HS-27A (cell line): ENCODE measurements at regions not wholly inside any gene's neighbourhood (a gene's known extent, or its start where the extent isn't known, plus 50 kb on each side); places are given as distances from the start of the nearest gene placed in this dataset.
"Not testable (repeated sequence)": the region's sequence is repeated elsewhere in the genome, so short reads cannot be mapped to it uniquely, and the experiment has no call there.

ENCODE experiments used
- DNase-seq: peaks from one replicate; pipeline ENCODE4 v3.0.0-alpha.2; 2012; ENCODE audit warnings: low read depth, missing footprints

DNA sequence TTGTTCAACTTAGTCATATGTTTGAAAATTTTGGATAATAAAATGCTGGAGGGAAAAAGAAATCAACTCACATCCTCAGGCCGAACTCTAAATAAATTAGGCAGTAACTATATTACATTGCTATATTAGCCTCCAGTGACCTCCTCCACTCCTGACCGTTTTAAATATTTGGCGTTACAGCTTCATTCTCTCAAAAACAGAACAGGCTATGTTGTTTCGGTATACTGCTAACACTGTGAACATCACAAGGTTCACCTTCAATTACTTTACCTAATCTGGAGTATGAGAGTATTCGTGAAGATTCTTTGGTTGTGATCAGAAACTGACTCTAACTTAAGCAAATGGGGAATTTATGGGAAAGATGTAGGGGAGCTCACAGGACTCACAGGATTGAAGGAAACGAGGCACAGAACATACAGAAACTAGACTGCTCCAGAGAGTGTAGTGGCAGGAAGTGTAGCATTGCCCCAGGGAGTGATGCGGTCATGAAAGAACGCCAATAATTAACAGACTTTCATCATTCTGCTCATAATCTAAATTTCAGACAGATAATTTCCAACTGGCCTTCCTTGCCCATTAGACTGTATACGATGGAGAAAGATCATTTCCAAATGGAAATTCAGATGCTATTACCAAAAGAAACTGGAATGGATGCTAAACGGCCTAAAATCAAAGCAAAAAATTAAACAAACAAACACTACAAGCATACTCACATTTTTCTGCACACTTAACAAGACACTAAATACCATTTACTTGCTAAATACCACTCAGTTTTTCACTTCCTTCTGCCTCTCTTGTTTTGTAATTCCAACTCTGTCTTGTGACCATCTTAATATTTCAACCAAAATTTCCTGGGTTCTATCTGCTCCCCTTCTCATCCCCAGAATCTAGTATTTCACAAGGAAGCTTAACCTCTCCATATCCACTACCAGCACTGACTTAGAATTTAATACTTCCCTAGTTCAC lies 110.1 kb upstream of the LPAR1 start:
- no peak for DNase-seq

DNA sequence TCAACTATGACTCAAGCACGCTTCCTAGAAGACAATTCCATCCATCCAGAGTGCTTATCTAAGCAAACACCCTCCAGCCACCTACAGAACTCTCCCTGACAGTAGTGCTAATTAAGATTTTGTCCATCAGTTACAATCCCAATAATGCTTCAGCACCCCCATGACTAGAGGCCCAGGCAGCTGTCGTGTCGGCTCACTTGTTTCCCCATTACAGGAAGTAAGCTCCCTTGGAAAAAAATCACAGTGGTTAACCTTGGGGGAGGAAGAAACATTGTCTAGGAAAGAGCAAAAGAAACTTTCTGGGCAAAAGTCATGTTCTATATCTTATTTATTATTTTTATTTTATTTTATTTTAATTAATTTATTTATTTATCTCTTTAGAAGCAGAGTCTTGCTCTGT lies 108.8 kb upstream of the LPAR1 start:
- no peak for DNase-seq

DNA sequence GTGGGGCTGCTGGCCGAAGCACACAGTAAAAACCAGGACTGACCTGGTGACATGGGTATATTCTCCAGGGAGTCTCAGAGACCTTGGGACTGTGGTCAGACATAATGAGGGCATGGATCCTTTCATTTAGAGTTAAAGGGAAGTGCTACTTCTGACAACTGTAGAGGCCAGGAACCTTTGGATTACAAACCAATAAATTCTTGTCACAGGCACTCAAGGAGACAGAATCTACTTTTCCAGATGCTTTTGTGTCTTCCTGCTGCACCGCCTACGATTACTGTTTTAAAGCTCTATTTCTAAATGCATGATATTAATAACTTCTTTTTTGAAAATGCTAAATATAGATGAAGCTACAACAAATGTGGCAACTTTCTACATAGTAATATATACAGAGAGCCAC lies 106.5 kb upstream of the LPAR1 start:
- DNase-seq, result no peak

DNA sequence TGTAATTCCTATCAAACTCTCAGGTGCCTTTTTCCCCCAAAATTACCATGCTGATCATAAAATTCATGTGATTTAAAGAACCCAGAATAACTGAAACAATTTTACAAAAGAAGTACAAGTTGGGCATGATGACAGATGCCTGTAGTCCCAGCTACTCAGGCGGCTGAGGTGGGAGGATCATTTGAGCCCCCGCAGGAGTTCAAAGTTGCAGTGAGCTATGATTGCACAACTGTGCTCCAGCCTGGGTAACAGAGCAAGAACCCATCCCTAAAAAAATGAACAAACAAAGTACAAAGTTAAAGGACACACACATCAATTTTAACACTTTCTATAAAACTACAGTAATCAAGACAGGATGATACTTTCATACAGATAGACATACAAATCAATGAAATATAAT lies 97.9 kb upstream of the LPAR1 start:
- no peak for DNase-seq

DNA sequence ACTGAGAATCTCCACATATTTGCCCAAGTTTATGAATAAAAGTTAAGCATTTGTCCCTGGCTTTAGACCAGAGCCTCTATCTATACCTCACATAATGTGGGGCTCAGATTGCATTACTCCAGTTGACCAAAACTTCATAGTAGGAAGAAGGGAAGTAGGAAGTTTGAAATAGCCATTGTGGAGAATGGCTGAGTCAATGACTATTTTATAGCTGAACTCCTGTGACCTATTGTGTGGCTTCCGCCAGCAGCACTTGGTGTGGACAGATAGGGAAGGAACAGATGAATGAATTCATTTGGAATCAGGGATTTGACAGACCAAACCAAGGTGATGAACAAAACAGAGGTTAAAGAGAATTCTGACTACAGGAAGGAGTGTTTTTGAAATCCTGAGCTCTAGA lies 92.9 kb upstream of the LPAR1 start:
- DNase-seq, result no peak

DNA sequence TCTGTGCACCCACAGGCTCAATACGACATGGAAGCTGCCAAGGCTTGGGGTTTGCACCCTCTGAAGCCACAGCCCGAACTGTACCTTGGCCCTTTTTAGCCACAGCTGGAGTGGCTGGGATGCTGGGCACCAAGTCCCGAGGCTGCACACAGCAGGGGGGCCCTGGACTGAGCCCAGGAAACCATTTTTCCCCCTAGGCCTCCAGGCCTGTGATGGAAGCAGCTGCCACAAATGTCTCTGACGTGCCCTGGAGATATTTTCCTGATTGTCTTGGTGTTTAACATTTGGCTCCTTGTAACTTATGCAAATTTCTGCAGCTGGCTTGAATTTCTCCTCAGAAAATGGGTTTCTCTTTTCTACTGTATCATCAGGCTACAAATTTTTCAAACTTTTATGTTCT lies 82.3 kb upstream of the LPAR1 start:
- no peak for DNase-seq

DNA sequence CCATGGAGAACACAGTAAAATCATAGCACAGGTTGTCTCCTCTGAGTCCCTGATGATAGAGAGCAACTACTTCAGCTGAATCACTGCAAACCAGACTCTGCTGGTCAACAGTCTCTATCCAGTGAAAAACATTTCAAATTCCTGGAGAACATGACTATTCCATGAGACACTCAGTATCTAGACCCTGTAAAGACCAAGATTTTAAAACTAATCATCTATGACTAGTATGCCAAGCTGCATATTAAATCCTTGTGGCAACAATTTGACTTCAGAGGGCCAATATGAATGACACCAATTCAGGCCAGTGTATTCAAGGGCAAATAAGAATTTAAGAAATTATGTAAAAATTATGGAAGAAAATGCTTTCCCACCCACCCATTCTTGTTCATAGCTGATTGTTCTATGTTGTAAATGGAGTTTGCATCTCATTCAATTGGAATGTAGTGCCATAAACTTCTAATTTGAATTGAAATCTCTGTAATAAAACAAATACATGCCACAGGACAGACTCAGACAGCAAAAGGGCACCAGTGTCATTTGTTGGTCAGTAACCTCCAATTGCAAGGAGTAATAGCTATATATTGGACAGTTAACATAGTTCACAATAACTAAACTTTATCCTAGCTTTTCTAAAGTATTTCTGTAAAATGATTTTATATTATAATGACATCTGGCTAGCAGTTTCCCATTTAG lies 80.1 kb upstream of the LPAR1 start:
- peak; percentile 72 for DNase-seq

DNA sequence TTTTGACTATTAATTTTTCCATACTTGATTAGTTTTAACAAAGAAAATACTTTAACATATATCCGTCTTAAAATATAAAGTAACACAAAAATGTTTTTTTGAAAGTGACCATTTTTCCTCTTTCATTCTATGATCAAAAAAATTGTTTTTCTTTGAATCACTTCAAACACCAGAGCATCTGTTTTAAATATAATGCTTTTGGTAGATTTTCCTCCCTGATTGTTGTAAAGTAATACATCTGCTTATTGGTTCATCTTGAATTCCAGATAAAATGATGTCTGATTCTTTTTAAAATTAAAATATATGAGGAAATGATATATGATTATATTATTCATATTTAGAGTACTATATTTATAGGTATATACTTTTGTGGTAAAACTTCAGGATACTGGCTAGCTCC lies 76.2 kb upstream of the LPAR1 start:
- no peak for DNase-seq

DNA sequence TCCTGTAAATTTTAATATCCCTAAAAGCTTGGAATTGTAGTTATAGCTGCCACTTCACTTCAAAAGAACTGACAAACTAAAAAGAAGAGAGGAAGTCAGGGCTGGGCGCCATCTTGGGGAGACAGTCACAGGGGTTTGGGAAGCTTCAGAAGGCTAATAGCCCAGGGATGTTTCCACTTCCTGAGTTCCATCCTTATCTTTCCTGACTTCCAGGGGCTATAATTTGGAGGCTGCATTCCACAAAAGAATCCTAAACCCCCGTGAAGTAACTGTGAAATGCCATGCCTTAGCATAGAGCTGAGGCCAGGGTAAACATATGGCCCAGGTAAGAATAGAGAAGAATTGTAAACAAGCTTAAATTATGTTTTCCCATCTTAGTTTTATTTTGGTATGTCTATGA lies 75.4 kb upstream of the LPAR1 start:
- no peak for DNase-seq

DNA sequence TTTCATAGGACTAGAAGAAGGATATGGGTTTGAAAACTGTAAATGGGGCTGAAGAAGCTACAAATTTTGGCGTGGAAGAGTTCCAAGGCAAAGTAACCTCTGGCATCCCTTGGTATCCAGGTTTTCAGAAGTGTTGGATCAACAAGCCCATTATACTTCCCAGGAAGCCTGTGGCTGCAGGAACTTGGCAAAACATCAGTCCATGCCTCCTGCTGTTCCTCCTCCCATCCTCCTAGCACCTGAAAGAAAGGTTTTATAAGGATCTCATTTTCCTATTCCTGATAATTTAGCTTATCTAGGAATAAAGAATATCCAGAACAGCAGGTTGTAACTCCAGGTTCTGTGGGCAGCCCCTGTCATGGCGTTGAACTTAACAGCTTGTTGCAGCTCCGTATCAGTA lies 72.5 kb upstream of the LPAR1 start:
- DNase-seq, result no peak

DNA sequence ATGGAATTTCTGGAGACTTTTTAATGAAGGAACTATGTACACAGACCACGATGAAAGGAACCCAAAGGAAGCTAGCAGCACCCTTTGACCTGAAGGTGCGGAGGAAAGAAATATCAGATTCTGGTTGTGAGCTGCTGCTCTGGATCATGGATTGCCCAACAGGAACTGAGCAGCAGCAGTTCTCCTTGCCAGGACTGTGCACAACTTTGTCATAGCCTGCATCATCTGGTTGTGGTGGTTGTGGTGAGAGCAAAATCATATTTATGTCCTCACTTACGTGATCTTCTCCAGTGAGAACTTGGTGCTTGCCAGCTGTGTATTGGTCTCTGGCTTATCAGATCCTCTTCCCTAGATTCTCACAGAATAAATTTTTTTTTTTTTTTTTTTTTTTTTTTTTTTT lies 70.7 kb upstream of the LPAR1 start:
- DNase-seq, result no peak

DNA sequence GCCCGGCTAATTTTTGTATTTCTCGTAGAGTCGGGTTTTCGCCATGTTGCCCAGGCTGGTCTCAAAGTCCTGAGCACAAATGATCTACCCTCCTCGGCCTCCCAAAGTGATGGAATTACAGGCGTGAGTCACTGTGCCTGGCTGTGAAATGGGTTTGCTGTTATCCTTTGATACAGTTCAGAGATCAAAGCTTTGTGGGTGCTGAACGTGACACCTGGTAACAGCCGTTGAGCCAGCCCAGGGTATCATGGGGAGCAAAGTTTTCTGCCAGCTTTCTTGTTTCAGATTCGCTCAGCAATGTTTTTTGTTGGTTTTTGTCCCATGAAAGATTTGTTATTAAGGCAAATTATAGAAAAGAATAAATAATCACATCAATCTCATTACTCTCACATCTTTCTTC lies 68.9 kb upstream of the LPAR1 start:
- no peak for DNase-seq

DNA sequence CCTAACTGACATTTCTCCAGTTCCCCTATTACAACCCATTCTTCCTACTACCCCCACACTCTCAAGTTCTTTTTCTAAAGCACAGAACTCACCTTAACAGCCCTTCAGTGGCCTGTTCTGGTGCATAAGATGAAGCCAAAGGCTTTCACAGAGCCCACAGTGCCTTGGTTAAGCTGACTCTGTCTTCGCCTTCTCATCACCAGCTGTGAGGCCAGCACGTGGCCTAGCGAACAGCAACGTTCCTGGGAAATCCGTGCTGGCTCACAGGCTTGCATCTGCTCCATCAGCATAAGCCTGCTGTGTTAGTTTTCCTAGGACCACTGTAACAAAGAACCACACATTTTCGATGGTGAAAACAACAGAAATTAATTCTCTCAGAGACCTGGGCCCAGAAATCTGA lies 67.9 kb upstream of the LPAR1 start:
- no peak for DNase-seq

DNA sequence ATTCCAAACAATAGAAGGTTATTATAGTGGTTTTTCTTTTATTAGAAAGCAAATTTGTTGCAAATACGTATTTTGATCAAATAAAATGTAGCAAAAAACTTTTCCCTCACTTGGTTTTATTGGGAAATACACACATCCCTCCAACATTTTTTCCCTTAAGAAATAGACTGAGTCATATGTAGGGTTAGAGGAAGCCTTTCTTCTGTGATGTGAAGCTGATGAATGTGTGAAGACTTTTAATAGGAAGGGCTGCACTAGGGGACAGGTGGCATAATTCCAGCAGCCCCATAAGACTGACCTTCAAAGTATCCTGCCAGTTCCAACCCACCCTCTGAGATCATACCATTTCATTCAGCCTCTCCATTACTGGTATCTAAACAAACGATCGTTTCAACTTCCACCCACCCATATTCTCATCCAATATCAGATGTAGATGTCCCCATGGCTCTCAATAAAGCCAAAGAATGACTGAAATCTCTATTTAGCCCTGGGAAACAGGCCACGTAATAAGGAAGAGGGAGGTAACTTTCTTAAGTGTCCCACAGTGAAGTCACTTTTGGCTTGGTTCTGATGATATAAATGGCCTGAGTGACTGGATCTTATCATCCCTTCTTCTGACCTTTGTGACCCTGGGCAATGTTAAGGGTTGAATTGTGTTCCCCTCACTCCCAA lies 64.7 kb upstream of the LPAR1 start:
- no peak for DNase-seq

DNA sequence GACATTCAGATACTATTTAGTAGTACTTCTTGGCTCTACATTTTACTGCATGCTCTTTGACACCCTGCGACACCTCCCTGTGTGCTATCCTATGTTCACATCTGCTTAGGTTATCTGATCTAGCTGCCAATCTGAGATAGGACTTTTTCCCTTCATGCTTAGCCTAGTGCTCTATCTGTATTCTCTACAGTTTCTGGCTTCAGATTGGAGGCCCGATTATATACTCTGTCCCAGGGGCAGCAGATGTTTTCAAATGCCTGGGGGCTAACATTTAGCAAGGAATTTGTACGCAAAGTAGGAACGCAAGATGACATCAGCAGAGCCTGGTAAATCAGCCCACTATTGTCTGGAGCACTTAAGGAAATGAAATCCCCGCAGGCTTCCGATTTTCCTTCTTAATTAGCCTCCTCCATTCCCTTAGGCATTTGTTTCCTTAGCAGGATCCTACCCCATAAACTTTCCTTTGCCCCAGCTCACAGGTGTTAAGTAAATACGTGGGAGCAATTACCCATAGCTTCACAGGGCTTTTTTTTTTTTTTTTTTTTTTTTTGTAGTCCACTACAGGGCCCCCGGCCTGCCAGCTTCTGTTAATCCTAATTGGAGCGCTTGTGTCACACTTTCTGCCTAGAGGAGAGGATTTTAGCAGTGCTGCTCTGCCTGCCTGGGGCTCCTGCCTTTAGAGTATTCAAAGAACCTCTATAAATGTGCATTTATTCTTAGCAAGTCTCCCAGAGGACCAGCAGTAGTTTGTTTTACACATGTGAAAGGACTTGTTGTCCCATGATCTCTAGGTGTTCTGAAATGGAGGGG lies 61.1 kb upstream of the LPAR1 start:
- no peak for DNase-seq

DNA sequence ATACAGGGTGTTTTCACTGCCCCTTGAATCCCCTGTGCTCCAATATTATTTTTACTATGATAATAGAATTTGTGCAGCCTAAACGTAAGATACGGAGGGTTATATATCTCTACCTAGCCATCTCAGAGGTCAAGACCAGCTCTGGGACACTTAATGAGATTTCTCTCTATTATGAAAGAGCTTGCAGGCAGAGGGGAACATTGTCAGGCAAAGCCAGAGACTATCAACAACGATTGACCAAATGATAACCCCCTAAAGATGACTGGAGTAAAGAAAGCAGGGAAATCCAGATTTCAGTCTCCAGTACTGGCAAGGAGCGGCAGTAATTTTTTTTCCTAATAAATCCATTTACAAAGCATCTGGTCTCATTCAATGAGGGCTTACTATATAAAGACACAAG lies 59.8 kb upstream of the LPAR1 start:
- DNase-seq, result no peak

DNA sequence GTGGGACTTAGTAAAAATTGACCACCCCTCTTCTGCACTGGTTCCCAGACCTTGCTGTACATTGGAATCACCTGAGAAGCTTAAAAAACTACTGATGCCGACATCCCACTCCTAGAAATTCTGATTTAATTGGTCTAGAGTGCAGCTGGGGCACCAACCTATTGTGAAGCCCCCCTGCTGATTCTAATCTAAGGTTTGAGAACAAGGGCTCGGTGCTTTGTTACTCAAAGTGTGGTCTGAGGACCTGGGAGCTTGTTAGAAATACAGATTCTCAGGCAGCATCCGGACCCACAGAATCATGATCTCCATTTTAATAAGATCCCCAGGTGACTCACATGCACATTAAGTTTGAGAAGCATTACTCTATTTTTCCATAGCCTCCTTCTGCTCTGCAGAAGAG lies 57.8 kb upstream of the LPAR1 start:
- no peak for DNase-seq

DNA sequence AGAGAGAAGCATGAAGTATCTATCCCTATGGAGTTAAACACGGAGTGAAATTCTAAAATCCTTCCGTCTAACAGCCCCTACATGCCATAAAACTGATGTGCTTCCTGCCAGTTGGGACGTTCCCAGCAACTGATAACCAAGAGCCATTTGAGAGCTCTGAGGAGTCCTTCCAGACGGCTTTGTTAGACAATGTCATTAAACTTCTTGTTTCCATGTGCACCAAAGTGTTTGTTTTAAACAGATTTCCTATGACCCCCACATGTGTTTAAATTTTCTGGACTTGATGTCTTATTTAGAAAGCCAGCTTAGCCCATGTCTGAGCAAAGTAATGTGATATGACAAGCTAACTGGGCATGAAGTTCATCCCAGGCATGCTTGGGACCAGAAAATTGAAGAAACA lies 57.2 kb upstream of the LPAR1 start:
- DNase-seq, result no peak

DNA sequence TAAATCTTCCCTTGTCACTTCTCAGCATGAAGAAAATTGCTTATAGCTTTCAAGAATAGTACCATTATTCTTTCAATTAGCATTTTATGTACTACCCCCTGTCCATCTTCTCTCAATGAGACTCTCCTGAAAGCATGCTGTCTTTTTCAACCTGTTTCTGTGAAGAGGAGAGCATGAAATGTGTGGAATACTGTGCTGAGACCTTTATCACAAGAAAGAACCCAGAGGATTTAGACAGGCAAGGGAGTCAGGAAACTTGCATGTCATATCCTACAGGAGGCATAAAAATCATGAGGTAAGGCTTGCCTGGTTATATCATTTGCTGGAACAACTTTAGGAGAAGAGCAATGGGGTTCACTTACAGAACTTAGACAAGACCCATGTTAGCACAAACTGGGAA lies 56.7 kb upstream of the LPAR1 start:
- no peak for DNase-seq

DNA sequence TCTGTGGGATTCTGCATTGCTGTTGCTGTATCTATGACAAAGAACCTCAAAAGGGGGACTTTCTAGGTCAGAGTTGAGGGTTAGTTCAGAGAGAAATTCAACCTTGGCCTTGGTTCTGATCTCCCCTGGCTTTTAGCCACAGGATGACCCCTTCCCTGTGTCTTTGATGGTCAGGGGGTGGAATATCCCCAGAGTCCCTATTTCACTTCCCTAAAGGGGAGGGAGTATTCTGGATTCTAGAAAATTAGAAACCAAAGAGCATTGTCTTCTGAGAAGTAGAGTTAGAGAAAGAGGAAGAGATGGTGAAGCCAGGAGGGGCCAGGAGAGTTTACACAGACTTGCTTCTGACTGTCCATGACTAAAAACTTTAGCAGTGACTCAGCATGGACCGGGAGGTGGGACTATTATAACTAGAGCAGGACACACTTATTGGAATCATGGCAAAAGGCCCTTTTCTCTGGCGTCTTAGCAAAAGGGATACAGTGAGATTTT lies 56.2 kb upstream of the LPAR1 start:
- DNase-seq, result no peak

DNA sequence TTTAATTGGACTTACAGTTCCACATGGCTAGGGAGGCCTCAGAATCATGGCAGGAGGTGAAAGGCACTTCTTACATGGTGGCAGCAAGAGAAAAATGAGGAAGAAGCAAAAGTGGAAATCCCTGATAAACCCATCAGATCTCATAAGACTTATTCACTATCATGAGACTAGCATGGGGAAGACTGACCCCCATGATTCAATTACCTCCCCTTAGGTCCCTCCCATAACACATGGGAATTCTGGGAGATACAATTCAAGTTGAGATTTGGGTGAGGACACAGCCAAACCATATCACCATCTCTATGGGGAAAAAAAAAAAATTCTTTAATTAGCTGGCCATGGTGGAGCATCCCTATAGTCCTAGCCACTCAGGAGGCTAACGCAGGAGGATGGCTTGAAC lies 53.9 kb upstream of the LPAR1 start:
- not testable (repeated sequence) for DNase-seq
